ENCODE measurements at regions not wholly inside any gene's neighbourhood (a gene's known extent, or its start where the extent isn't known, plus 50 kb on each side); places are given as distances from the start of the nearest gene placed in this dataset.

- no peak for DNase-seq (ENCODE audit: low read depth in 2 of 2)
Measured at GRCh38 chr13:88863116-88863515, 1191.9 kb downstream of the SLITRK5 start.

GRCh38 chr13:88866195-88866594 is 1195.0 kb downstream of the SLITRK5 start:
- no peak for DNase-seq (ENCODE audit: low read depth in 2 of 2)

- DNase-seq (ENCODE audit: low read depth in 2 of 2): no peak
Measured at GRCh38 chr13:88883741-88884140, 1212.6 kb downstream of the SLITRK5 start.

- DNase-seq (ENCODE audit: low read depth in 2 of 2): no peak
Measured at GRCh38 chr13:88887045-88887662, 1216.0 kb downstream of the SLITRK5 start.

GRCh38 chr13:88895261-88895941 is 1224.2 kb downstream of the SLITRK5 start:
- DNase-seq (ENCODE audit: low read depth in 2 of 2): no peak

GRCh38 chr13:88896466-88896865 is 1225.3 kb downstream of the SLITRK5 start:
- DNase-seq (ENCODE audit: low read depth in 2 of 2): no peak

GRCh38 chr13:88908961-88909441 is 1237.8 kb downstream of the SLITRK5 start:
- DNase-seq (ENCODE audit: low read depth in 2 of 2): no peak

- DNase-seq (ENCODE audit: low read depth in 2 of 2): peak; percentile 13 to 20
Measured at GRCh38 chr13:88919970-88920628, 1248.9 kb downstream of the SLITRK5 start.

GRCh38 chr13:88925954-88926353 is 1254.8 kb downstream of the SLITRK5 start:
- DNase-seq (ENCODE audit: low read depth in 2 of 2): no peak

- no peak for DNase-seq (ENCODE audit: low read depth in 2 of 2)
Measured at GRCh38 chr13:88926890-88927502, 1255.8 kb downstream of the SLITRK5 start.

- no peak for DNase-seq (ENCODE audit: low read depth in 2 of 2)
Measured at GRCh38 chr13:88932950-88933349, 1261.8 kb downstream of the SLITRK5 start.

- no peak for DNase-seq (ENCODE audit: low read depth in 2 of 2)
Measured at GRCh38 chr13:88937384-88937783, 1266.2 kb downstream of the SLITRK5 start.

- DNase-seq (ENCODE audit: low read depth in 2 of 2): no peak
Measured at GRCh38 chr13:88945793-88946192, 1274.6 kb downstream of the SLITRK5 start.

- DNase-seq (ENCODE audit: low read depth in 2 of 2): no peak
Measured at GRCh38 chr13:88948501-88948900, 1277.3 kb downstream of the SLITRK5 start.

- no peak for DNase-seq (ENCODE audit: low read depth in 2 of 2)
Measured at GRCh38 chr13:88958821-88959220, 1287.7 kb downstream of the SLITRK5 start.

GRCh38 chr13:88976466-88976865 is 1305.3 kb downstream of the SLITRK5 start:
- DNase-seq (ENCODE audit: low read depth in 2 of 2): no peak

- no peak for DNase-seq (ENCODE audit: low read depth in 2 of 2)
Measured at GRCh38 chr13:88978607-88979006, 1307.4 kb downstream of the SLITRK5 start.

- DNase-seq (ENCODE audit: low read depth in 2 of 2): no peak
Measured at GRCh38 chr13:88979465-88980175, 1308.4 kb downstream of the SLITRK5 start.

- no peak for DNase-seq (ENCODE audit: low read depth in 2 of 2)
Measured at GRCh38 chr13:89003656-89004055, 1332.5 kb downstream of the SLITRK5 start.

- DNase-seq (ENCODE audit: low read depth in 2 of 2): no peak
Measured at GRCh38 chr13:89011615-89012014, 1340.4 kb downstream of the SLITRK5 start.

GRCh38 chr13:89027694-89028306 is 1356.6 kb downstream of the SLITRK5 start:
- DNase-seq (ENCODE audit: low read depth in 2 of 2): no peak

All from stimulated activated CD4-positive, alpha-beta T cell treated with anti-CD3 and anti-CD28 coated beads, Interleukin-12 subunit alpha, Interleukin-12 subunit beta, amount 100 ng/mL, for 24 hours (primary cell).